ENCODE measurements at regions not wholly inside any gene's neighbourhood (a gene's known extent, or its start where the extent isn't known, plus 50 kb on each side); places are given as distances from the start of the nearest gene placed in this dataset.

DNA sequence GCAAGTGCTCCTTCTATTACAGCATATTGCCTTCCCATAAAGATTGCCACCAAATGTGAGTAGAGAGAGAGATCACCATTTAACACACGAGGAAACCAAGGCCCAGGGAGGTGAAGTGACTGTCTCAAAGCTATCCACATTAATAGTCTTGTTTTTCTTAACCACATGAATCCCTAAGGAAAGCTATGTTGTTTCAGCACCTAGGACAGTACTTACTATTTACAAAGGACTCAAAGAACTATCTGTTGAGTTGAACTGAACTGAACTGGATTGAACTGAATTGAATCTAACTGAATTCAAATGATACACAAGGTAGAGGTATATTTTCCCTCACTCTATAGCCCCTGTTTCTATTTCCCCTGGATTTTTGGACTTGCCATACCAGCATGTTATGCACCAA, 430.4 kb downstream of the CAAP1 start:
- TF ChIP-seq, protein P1, sequence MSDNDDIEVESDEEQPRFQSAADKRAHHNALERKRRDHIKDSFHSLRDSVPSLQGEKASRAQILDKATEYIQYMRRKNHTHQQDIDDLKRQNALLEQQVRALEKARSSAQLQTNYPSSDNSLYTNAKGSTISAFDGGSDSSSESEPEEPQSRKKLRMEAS (IDR thresholded peaks at IDR 0.05; ENCODE audit: low read depth, low read length) = no peak
- no peak for TF ChIP-seq MYC (IDR thresholded peaks at IDR 0.05; ENCODE audit: low read depth, low read length)
- TF ChIP-seq, protein P2, sequence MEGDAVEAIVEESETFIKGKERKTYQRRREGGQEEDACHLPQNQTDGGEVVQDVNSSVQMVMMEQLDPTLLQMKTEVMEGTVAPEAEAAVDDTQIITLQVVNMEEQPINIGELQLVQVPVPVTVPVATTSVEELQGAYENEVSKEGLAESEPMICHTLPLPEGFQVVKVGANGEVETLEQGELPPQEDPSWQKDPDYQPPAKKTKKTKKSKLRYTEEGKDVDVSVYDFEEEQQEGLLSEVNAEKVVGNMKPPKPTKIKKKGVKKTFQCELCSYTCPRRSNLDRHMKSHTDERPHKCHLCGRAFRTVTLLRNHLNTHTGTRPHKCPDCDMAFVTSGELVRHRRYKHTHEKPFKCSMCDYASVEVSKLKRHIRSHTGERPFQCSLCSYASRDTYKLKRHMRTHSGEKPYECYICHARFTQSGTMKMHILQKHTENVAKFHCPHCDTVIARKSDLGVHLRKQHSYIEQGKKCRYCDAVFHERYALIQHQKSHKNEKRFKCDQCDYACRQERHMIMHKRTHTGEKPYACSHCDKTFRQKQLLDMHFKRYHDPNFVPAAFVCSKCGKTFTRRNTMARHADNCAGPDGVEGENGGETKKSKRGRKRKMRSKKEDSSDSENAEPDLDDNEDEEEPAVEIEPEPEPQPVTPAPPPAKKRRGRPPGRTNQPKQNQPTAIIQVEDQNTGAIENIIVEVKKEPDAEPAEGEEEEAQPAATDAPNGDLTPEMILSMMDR (IDR thresholded peaks at IDR 0.05; ENCODE audit: low read depth, low read length) = no peak
- no peak for TF ChIP-seq POLR2A (IDR thresholded peaks at IDR 0.05; ENCODE audit: extremely low read depth, insufficient read length)
- DNase-seq (ENCODE audit: low read depth) = no peak
- H3K4me3 ChIP-seq (ENCODE audit: low read depth, low read length) = no peak overlapping the region

DNA sequence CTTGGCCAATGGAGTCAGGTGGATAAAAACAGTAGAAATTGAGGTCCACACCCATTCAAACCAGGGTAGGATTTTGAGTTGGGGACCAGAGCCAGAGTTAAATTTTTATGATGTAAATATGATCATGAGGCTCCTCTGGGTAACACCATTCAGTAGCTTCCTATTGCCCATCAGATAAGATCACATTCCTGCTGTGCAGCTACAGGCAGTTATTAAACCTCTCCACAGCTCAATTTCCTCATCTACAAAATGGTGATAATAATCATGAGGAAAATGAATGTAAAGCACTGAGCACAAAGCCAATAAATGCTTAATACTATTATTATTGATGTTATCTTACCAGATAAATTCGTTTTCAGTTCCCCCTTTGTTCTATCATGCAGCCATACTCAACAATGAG, 432.0 kb downstream of the CAAP1 start:
- H3K4me3 ChIP-seq (ENCODE audit: low read depth, low read length) = no peak overlapping the region
- no peak for DNase-seq (ENCODE audit: low read depth)
- TF ChIP-seq MYC (IDR thresholded peaks at IDR 0.05; ENCODE audit: low read depth, low read length) (no peak), POLR2A (IDR thresholded peaks at IDR 0.05; ENCODE audit: extremely low read depth, insufficient read length) (no peak)
- TF ChIP-seq, protein P2 (IDR thresholded peaks at IDR 0.05; ENCODE audit: low read depth, low read length) = no peak
- TF ChIP-seq, protein P1 (IDR thresholded peaks at IDR 0.05; ENCODE audit: low read depth, low read length) = no peak

DNA sequence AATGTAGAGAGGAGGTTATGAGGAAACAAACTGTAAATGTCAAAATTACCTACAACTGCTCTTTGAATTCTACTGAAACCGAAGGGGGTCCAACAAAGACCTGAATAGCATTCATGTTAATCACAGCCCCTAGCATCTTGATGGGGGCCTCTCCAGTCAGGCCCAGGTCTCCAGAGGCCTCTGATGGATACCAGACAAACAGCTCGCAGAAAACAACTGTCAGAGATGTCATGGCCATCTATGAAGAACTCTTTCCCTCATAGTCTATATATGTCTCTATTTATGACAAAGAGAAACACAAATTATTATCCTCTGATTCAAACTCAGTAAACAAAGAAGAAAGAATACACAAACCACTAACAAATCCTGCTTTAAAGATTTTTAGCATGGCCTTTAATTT, 432.6 kb downstream of the CAAP1 start:
- no peak overlapping the region for H3K4me3 ChIP-seq (ENCODE audit: low read depth, low read length)
- TF ChIP-seq, protein P1 (IDR thresholded peaks at IDR 0.05; ENCODE audit: low read depth, low read length) = no peak
- TF ChIP-seq MYC (IDR thresholded peaks at IDR 0.05; ENCODE audit: low read depth, low read length) (no peak), POLR2A (IDR thresholded peaks at IDR 0.05; ENCODE audit: extremely low read depth, insufficient read length) (no peak)
- TF ChIP-seq, protein P2 (IDR thresholded peaks at IDR 0.05; ENCODE audit: low read depth, low read length) = no peak
- DNase-seq (ENCODE audit: low read depth) = no peak

DNA sequence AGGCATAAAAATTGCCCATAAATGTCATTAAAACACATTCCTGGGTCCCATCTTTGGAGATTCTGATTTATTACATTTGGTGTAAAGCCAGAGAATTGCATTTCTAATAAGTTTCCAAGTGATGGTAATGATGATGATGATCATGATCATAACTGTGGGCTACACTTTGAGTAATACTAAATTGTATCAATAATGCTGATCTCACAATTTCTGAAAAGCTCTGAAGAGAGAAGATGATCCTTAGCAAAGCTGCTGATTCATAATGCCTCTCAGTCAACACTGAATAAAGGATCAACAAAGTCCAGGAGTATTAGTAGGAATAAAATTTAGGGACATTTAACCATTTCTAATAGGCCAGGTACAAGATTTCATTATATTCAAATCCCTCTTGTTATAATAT, 434.5 kb downstream of the CAAP1 start:
- H3K4me3 ChIP-seq (ENCODE audit: low read depth, low read length) = no peak overlapping the region
- TF ChIP-seq, protein P2 (IDR thresholded peaks at IDR 0.05; ENCODE audit: low read depth, low read length) = no peak
- no peak for TF ChIP-seq POLR2A (IDR thresholded peaks at IDR 0.05; ENCODE audit: extremely low read depth, insufficient read length)
- TF ChIP-seq MYC (IDR thresholded peaks at IDR 0.05; ENCODE audit: low read depth, low read length) = no peak
- DNase-seq (ENCODE audit: low read depth) = no peak

DNA sequence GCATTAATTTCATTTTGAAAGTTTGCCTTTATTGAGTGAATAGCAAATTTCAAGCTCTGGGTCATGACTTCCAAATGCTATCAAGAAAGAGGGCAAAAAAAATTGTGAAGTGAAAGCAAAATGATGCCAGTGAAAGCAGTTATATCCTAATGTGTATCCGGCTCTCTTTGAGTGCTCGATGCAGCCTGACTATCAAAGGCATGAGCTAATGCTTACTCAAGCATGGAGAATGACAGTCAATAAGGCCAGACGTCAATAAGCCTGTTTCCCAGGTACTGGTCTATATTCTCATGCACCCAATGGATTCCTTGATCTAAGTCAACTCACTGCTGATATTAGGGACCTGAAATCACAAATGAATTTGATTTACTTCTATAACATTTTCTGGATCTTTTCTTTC, 435.5 kb downstream of the CAAP1 start:
- no peak for DNase-seq (ENCODE audit: low read depth)
- H3K4me3 ChIP-seq (ENCODE audit: low read depth, low read length) = no peak overlapping the region
- TF ChIP-seq, protein P1 (IDR thresholded peaks at IDR 0.05; ENCODE audit: low read depth, low read length) = no peak

DNA sequence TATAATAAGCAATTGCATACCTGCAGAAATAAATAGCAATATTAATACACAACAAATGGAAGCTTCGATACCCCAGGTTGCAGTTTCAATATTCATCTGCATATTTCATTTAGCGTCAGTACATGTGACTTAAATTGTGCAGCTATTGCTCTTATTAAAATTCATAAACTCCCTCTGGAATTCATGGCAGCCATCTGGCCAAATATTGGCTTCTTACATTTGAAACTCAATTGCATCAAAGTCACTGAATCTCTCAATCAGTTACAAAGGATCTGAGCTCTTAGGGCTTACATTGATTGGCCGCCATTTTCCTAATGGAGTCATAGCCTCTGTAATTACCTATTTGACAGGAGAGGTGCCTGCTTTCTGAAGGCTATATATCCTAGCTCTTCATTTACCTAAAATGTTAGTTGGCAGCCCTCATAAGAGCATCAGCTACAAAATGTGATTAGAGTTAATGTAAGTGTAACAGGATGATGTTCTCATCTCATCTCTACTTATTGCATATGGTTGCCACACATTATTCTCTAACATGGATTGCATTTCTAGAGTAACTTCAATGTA, 453.5 kb downstream of the CAAP1 start:
- no peak for DNase-seq (ENCODE audit: low read depth)
- H3K4me3 ChIP-seq (ENCODE audit: low read depth, low read length) = no peak overlapping the region
- TF ChIP-seq, protein P1 (IDR thresholded peaks at IDR 0.05; ENCODE audit: low read depth, low read length) = no peak
- TF ChIP-seq, protein P2 (IDR thresholded peaks at IDR 0.05; ENCODE audit: low read depth, low read length) = no peak
- TF ChIP-seq POLR2A (IDR thresholded peaks at IDR 0.05; ENCODE audit: extremely low read depth, insufficient read length) (no peak), MYC (IDR thresholded peaks at IDR 0.05; ENCODE audit: low read depth, low read length) (no peak)
